ENCODE measurements at regions not wholly inside any gene's neighbourhood (a gene's known extent, or its start where the extent isn't known, plus 50 kb on each side); places are given as distances from the start of the nearest gene placed in this dataset.
A peak's percentile ranks its signal among the peaks of the same experiment; 100 is the strongest.
"Not testable (repeated sequence)": the region's sequence is repeated elsewhere in the genome, so short reads cannot be mapped to it uniquely, and the experiment has no call there.

GRCh38 chr9:29063031-29063430 lies 1489.8 kb upstream of the C9orf72 start:
- DNase-seq, result no peak

- DNase-seq, result no peak
These were observed 1492.9 kb upstream of the C9orf72 start for GRCh38 chr9:29066141-29066640.

DNA sequence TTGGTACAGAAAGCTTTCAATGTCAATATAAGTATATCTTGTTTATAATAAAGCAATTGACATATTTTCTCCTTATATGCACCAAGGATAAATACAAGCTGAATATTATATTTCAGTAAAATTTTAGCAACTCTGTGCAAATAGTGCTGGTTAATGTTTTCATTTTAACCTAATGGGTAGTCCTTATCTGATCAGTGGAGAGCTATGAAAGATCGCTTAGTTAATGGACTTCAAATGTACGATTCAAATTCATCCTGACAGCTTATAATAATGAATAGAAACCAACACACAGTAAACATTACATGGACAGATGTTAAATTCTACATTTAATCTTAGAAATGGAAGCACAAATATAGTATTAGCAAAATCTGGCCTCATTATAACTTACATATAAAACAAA lies 1495.2 kb upstream of the C9orf72 start:
- DNase-seq, result no peak

- DNase-seq, result no peak
These were observed 1496.1 kb upstream of the C9orf72 start for GRCh38 chr9:29069376-29069775.

- no peak for DNase-seq
These were observed 1504.9 kb upstream of the C9orf72 start for GRCh38 chr9:29078063-29078666.

- no peak for DNase-seq
These were observed 1527.5 kb upstream of the C9orf72 start for GRCh38 chr9:29100762-29101161.

DNA sequence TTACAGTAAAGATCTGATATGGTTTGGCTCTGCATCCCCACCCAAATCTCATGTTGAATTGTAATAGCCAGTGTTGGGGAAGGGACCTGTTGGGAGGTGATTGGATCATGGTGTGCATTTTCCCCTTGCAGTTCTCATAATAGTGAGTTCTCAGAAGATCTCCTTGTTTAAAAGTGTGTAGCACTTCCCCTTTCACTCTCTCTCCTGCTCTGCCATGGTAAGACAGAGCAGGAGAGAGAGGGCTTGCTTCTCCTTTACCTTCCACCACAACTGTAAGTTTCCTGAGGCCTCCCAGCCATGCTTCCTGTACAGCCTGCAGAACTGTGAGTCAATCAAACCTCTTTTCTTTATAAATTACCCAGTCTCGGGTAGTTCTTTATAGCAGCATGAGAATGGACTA lies 1530.9 kb upstream of the C9orf72 start:
- DNase-seq, result not testable (repeated sequence)

DNA sequence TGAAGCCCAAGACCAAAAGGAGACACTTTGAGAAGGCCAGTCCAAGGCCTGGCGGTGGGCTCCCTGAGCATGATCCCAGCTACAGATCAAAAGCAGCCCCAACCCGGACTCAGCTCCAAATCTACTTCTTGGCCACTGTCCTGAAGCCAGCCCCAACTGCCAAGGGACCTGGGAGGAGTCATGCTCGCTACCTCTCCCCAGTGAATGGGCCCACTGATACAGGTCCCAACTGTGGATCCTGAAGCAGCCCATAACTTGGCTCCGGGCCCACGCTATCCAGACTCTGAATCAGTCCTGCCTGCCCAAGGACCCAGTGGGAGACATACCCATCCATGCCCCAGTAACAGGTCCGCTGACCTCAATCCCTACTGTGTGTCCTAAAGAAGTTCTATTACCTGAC lies 1545.3 kb upstream of the C9orf72 start:
- DNase-seq, result no peak

- no peak for DNase-seq
These were observed 1553.5 kb upstream of the C9orf72 start for GRCh38 chr9:29126783-29127182.

GRCh38 chr9:29129763-29130162 lies 1556.5 kb upstream of the C9orf72 start:
- no peak for DNase-seq

- DNase-seq, result peak; percentile 42
These were observed 1571.2 kb upstream of the C9orf72 start for GRCh38 chr9:29144476-29144875.

- no peak for DNase-seq
These were observed 1577.3 kb upstream of the C9orf72 start for GRCh38 chr9:29150606-29151005.

DNA sequence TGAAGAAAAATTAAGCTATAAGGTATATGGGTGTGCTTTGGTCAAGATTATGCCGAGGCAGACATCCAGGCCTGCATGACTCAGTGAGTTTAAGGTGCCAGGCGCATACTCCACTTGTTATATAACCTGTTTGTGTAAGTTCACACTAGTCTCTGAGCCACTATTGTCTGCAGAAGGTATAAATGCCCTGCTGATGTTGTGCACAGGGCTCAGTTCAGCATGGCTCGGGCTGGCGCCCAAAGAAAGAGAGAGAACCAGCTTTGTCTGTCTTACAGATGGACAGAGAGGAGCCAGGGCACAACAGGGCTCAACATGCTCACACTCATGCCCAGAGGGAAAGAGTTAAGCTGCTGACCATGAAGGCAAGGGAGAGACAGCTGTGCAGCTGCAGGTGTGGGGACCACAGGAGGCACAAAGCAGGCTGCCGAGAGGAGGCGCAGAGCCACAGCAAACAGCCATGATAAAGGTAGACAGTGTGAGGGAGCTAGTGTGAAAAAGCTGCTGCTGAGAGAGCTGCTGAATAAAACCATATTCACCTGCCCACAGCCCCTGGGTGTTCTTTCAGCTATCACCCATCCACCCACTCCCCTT lies 1587.6 kb upstream of the C9orf72 start:
- no peak for DNase-seq

DNA sequence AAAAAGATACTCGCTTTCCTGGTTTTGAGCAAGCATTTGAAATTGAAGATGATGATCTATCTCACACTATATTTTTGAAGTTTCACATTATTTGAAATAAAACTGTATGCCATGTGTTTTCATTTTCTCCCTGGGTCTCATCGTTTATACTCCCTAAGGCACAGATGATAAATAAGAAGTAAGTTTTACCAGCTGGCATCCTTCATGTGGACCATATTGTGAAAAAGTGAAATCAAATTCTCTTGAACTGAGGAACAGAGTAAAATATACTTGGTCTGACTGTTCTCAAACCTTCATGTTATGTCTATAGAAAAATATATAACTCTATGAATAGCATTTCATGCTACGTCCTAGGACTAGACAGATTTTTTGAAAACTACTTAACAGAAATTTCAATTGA lies 1600.9 kb upstream of the C9orf72 start:
- no peak for DNase-seq

DNA sequence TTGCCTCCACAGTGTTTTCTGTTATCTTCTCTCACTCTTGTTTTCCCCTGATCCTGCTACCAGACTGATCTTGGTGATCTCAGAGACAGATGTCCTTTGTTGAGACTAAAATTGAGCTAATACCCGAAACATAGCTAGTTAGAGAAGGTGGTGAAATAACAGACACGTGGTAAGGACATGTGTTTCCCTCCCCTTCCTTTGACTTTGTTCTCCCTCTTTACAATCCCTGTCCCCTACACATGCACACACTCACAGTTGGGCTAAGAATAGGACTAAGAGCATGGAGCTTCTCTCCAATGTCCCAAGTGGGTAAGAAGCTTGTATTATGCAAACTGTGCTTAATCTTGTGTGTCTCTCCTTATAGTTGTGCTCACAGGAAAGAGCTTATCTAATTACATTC lies 1603.0 kb upstream of the C9orf72 start:
- DNase-seq, result no peak

GRCh38 chr9:29176786-29177185 lies 1603.5 kb upstream of the C9orf72 start:
- no peak for DNase-seq

- DNase-seq, result no peak
These were observed 1610.7 kb upstream of the C9orf72 start for GRCh38 chr9:29183971-29184370.

DNA sequence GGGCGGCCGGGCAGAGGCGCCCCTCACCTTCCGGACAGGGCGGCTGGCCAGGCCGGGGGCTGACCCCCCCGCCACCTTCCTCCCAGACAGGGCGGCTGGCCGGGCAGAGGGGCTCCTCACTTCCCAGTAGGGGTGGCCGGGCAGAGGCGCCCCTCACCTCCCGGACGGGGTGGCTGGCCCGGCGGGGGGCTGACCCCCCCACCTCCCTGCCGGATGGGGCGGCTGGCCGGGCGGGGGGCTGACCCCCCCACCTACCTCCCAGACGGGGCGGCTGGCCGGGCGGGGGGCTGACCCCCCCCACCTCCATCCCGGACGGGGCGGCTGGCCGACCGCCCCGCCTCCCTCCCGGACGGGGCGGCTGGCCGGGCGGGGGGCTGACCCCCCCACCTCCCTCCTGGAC lies 1615.5 kb upstream of the C9orf72 start:
- not testable (repeated sequence) for DNase-seq

DNA sequence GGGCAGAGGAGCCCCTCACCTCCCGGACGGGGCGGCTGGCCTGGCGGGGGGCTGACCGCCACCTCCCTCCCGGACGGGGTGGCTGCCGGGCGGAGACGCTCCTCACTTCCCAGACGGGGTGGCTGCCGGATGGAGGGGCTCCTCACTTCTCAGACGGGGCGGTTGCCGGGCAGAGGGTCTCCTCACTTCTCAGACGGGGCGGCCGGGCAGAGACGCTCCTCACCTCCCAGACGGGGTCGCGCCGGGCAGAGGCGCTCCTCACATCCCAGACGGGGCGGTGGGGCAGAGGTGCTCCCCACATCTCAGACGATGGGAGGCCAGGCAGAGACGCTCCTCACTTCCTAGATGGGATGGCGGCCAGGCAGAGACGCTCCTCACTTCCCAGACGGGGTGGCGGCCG lies 1615.9 kb upstream of the C9orf72 start:
- not testable (repeated sequence) for DNase-seq

DNA sequence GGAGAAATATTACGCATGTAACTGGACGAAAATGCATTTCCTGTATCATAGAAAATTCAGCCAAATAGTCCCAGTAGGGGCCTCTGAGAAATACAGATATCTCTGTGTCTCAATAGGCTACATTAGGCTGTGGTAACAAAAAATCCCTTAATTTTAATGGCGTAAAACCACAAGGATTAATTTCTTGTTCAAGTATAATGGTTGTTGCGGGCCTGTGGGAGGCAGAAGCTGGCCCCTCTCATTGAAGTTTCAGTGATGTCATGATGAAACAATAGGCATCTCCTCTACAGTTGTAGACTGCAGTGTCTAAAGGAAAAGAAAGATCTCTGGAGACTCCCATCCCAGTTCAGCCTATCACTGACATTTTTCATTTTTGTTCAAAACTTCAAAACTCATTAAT lies 1625.6 kb upstream of the C9orf72 start:
- no peak for DNase-seq

DNA sequence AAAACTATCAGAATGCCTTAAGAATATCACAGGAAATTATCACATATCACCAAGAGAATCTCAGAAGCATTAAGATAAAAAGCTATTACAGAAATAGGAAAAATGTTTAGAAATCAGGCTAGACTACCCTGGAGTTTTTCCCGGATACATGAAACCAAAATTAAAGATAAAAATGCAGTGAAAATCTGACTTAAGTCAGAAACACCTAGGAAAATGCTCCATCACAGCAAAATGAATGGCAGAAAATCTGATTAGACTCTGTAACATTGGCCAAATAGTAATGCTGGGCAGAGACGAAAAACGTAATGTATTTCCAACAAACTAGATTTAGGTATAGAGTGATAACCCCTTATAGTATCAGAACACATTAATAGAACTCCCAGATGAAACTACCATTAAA lies 1626.7 kb upstream of the C9orf72 start:
- DNase-seq, result no peak

GRCh38 chr9:29200650-29201049 lies 1627.4 kb upstream of the C9orf72 start:
- DNase-seq, result no peak

- no peak for DNase-seq
These were observed 1630.1 kb upstream of the C9orf72 start for GRCh38 chr9:29203244-29203930.

GRCh38 chr9:29208670-29209069 lies 1635.4 kb upstream of the C9orf72 start:
- DNase-seq, result peak; percentile 29
